ENCODE measurements at regions not wholly inside any gene's neighbourhood (a gene's known extent, or its start where the extent isn't known, plus 50 kb on each side); places are given as distances from the start of the nearest gene placed in this dataset.

DNA sequence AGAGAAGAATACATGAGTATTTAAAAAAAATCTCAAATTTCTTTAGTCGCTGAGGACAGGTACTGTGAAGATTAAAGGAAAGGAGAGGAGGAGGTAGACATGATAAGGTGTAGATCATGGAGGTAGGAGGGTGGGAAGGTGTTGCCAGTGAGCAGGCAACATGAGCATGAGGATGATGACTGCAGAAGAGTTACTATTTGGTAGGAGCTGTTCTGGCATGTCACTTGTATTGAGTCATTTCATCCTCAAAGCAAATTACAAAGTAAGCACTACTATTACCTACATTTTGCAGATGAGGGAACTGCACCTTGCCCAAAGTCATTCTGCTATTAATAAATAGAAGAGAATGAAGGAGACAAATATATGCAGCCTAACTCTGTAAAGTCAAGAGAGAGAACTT lies 435.8 kb upstream of the KLF12 start:
- H3K4me1 ChIP-seq (replicated peaks in 1 of 2; ENCODE audit: control insufficient read depth in 2 of 2, insufficient read depth in 2 of 2, low read length in 2 of 2) = no peaks in the 10 kb centered on the region
- H3K9me1 ChIP-seq (ENCODE audit: control insufficient read depth, insufficient read depth, low read length) = no peaks in the 10 kb centered on the region
- ChIA-PET POLR2A (no interaction called here), CTCF (ENCODE audit: low intra/inter-chr PET ratio) (no interaction called here)
- H3K9ac ChIP-seq (ENCODE audit: insufficient read depth in 1 of 2, low read depth in 2 of 2, low read length in 2 of 2) = no peak overlapping the region
- 0% methylated on average over 1 of the region's 1 CpG for WGBS (ENCODE audit: insufficient coverage, low coverage, missing lambda C conversion rate)
- no peaks in the 10 kb centered on the region for H3K27me3 ChIP-seq (ENCODE audit: control insufficient read depth in 2 of 2, insufficient read depth in 2 of 2, low read length in 2 of 2)
- H3K27ac ChIP-seq (ENCODE audit: extremely low read depth, low read depth, low read length) = no peak overlapping the region
- H3K4me2 ChIP-seq (ENCODE audit: insufficient read depth, low read length) = no peak overlapping the region
- no peaks in the 10 kb centered on the region for H3K9me3 ChIP-seq (replicated peaks; ENCODE audit: control insufficient read depth, insufficient read depth, low read depth, low read length)
- BruUV-seq (replicated peaks) = no TSS peak
- H3K79me2 ChIP-seq (ENCODE audit: control insufficient read depth, insufficient read depth, low read length) = no peaks in the 10 kb centered on the region
- FAIRE-seq (no peak), DNase-seq (ENCODE audit: extremely low read depth in 1 of 4, low spot score in 3 of 4) (no peak), ATAC-seq (no peak)
- H2AFZ ChIP-seq (ENCODE audit: low read depth, low read length) = no peak overlapping the region
- no peak overlapping the region for H3K4me3 ChIP-seq
- TF ChIP-seq ZNF134 (CRISPR knock-in tag; conservative IDR thresholded peaks at IDR 0.05) = no peak
- TF ChIP-seq BCLAF1 (IDR thresholded peaks at IDR 0.05; ENCODE audit: borderline replicate concordance in 1 of 2, control insufficient read depth in 1 of 2, low read depth in 2 of 2, low read length in 1 of 2) = no peak
- TF ChIP-seq, protein P1, sequence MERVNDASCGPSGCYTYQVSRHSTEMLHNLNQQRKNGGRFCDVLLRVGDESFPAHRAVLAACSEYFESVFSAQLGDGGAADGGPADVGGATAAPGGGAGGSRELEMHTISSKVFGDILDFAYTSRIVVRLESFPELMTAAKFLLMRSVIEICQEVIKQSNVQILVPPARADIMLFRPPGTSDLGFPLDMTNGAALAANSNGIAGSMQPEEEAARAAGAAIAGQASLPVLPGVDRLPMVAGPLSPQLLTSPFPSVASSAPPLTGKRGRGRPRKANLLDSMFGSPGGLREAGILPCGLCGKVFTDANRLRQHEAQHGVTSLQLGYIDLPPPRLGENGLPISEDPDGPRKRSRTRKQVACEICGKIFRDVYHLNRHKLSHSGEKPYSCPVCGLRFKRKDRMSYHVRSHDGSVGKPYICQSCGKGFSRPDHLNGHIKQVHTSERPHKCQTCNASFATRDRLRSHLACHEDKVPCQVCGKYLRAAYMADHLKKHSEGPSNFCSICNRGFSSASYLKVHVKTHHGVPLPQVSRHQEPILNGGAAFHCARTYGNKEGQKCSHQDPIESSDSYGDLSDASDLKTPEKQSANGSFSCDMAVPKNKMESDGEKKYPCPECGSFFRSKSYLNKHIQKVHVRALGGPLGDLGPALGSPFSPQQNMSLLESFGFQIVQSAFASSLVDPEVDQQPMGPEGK (CRISPR knock-in tag; IDR thresholded peaks at IDR 0.05; ENCODE audit: borderline replicate concordance) = no peak
- TF ChIP-seq DNMT1 (IDR thresholded peaks at IDR 0.05) = no peak
- in situ Hi-C loops (cut with MboI) (no loop called here), intact Hi-C loops (cut with micrococcal nuclease) (no loop called here)
- H3K36me3 ChIP-seq (ENCODE audit: control insufficient read depth, insufficient read depth, low read length) = no peaks in the 10 kb centered on the region
- no peaks in the 10 kb centered on the region for H4K20me1 ChIP-seq (replicated peaks; ENCODE audit: control insufficient read depth, insufficient read depth, low read length)

Measured in K562 (cell line).